ENCODE measurements at regions not wholly inside any gene's neighbourhood (a gene's known extent, or its start where the extent isn't known, plus 50 kb on each side); places are given as distances from the start of the nearest gene placed in this dataset.
"Not testable (repeated sequence)": the region's sequence is repeated elsewhere in the genome, so short reads cannot be mapped to it uniquely, and the experiment has no call there.

- intact Hi-C loops (cut with micrococcal nuclease; ENCODE audit: unreplicated experiment), result no loop called here
- TF ChIP-seq, protein P1, sequence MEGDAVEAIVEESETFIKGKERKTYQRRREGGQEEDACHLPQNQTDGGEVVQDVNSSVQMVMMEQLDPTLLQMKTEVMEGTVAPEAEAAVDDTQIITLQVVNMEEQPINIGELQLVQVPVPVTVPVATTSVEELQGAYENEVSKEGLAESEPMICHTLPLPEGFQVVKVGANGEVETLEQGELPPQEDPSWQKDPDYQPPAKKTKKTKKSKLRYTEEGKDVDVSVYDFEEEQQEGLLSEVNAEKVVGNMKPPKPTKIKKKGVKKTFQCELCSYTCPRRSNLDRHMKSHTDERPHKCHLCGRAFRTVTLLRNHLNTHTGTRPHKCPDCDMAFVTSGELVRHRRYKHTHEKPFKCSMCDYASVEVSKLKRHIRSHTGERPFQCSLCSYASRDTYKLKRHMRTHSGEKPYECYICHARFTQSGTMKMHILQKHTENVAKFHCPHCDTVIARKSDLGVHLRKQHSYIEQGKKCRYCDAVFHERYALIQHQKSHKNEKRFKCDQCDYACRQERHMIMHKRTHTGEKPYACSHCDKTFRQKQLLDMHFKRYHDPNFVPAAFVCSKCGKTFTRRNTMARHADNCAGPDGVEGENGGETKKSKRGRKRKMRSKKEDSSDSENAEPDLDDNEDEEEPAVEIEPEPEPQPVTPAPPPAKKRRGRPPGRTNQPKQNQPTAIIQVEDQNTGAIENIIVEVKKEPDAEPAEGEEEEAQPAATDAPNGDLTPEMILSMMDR (IDR thresholded peaks at IDR 0.05; ENCODE audit: unreplicated experiment), result no peak
- Mint-ChIP-seq H3K36me3 (ENCODE audit: insufficient read depth, unreplicated experiment) (no peaks in the 10 kb centered on the region), H3K27ac (ENCODE audit: unreplicated experiment) (no peak overlapping the region), H3K4me1 (ENCODE audit: low read depth, unreplicated experiment) (peaks cover 13% of the 10 kb centered on the region), H3K9me3 (ENCODE audit: low read depth, unreplicated experiment) (no peaks in the 10 kb centered on the region), H3K27me3 (ENCODE audit: unreplicated experiment) (no peaks in the 10 kb centered on the region), H3K4me3 (ENCODE audit: low read depth, unreplicated experiment) (no peak overlapping the region)
- no peak for DNase-seq
- CTCF ChIA-PET, result no interaction called here
- BruUV-seq (replicated peaks), result no TSS peak
Observed at GRCh38 chr14:37813732-37814131, 218.3 kb downstream of the TTC6 start.

DNA sequence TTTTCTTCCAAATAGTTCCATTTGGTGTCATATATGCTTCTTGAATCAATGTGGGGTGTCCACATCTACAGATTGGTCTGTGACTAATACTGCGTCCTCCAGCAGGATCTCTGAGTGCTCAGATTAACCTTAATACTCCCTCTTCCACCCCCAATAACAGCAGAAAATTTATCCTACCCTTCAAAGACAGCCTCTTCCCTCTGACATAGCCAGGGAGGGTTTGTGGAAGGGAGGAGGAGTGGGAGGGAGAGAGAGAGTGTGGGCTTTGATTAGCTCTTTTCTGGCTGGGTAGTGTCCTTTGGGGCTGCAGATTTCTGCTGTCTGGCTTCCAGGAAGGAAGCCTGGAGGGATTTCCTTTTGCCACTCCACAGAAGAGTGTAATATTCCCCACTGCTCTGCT lies 220.7 kb downstream of the TTC6 start:
- TF ChIP-seq, protein P1 (IDR thresholded peaks at IDR 0.05; ENCODE audit: unreplicated experiment), result no peak
- intact Hi-C loops (cut with micrococcal nuclease; ENCODE audit: unreplicated experiment), result no loop called here
- Mint-ChIP-seq H3K36me3 (ENCODE audit: insufficient read depth, unreplicated experiment) (no peaks in the 10 kb centered on the region), H3K9me3 (ENCODE audit: low read depth, unreplicated experiment) (no peaks in the 10 kb centered on the region), H3K4me1 (ENCODE audit: low read depth, unreplicated experiment) (peaks cover 26% of the 10 kb centered on the region), H3K27ac (ENCODE audit: unreplicated experiment) (no peak overlapping the region), H3K27me3 (ENCODE audit: unreplicated experiment) (no peaks in the 10 kb centered on the region), H3K4me3 (ENCODE audit: low read depth, unreplicated experiment) (no peak overlapping the region)
- DNase-seq, result no peak
- no TSS peak for BruUV-seq (replicated peaks)
- CTCF ChIA-PET, result no interaction called here

- H3K9me3 Mint-ChIP-seq (ENCODE audit: low read depth, unreplicated experiment), result no peaks in the 10 kb centered on the region
- no peak overlapping the region for H3K4me3 Mint-ChIP-seq (ENCODE audit: low read depth, unreplicated experiment)
- TF ChIP-seq, protein P1 (IDR thresholded peaks at IDR 0.05; ENCODE audit: unreplicated experiment), result no peak
- CTCF ChIA-PET, result no interaction called here
- intact Hi-C loops (cut with micrococcal nuclease; ENCODE audit: unreplicated experiment), result no loop called here
- H3K27me3 Mint-ChIP-seq (ENCODE audit: unreplicated experiment), result no peaks in the 10 kb centered on the region
- BruUV-seq (replicated peaks), result no TSS peak
- H3K36me3 Mint-ChIP-seq (ENCODE audit: insufficient read depth, unreplicated experiment), result no peaks in the 10 kb centered on the region
- DNase-seq, result no peak
- H3K4me1 Mint-ChIP-seq (ENCODE audit: low read depth, unreplicated experiment), result peaks cover 27% of the 10 kb centered on the region
- H3K27ac Mint-ChIP-seq (ENCODE audit: unreplicated experiment), result no peak overlapping the region
Observed at GRCh38 chr14:37816743-37817295, 221.4 kb downstream of the TTC6 start.

GRCh38 chr14:37819155-37820015 lies 224.0 kb downstream of the TTC6 start:
- no peak for DNase-seq
- H3K36me3 Mint-ChIP-seq (ENCODE audit: insufficient read depth, unreplicated experiment), result no peaks in the 10 kb centered on the region
- peaks cover 27% of the 10 kb centered on the region for H3K4me1 Mint-ChIP-seq (ENCODE audit: low read depth, unreplicated experiment)
- CTCF ChIA-PET, result no interaction called here
- no peaks in the 10 kb centered on the region for H3K27me3 Mint-ChIP-seq (ENCODE audit: unreplicated experiment)
- TF ChIP-seq, protein P1 (IDR thresholded peaks at IDR 0.05; ENCODE audit: unreplicated experiment), result no peak
- no TSS peak for BruUV-seq (replicated peaks)
- no peaks in the 10 kb centered on the region for H3K9me3 Mint-ChIP-seq (ENCODE audit: low read depth, unreplicated experiment)
- intact Hi-C loops (cut with micrococcal nuclease; ENCODE audit: unreplicated experiment), result no loop called here
- H3K4me3 Mint-ChIP-seq (ENCODE audit: low read depth, unreplicated experiment), result no peak overlapping the region
- no peak overlapping the region for H3K27ac Mint-ChIP-seq (ENCODE audit: unreplicated experiment)

- peaks cover 27% of the 10 kb centered on the region for H3K4me1 Mint-ChIP-seq (ENCODE audit: low read depth, unreplicated experiment)
- intact Hi-C loops (cut with micrococcal nuclease; ENCODE audit: unreplicated experiment); H3K27me3 Mint-ChIP-seq (ENCODE audit: unreplicated experiment); BruUV-seq (replicated peaks); CTCF ChIA-PET; H3K4me3 Mint-ChIP-seq (ENCODE audit: low read depth, unreplicated experiment); DNase-seq; H3K27ac Mint-ChIP-seq (ENCODE audit: unreplicated experiment); H3K9me3 Mint-ChIP-seq (ENCODE audit: low read depth, unreplicated experiment); H3K36me3 Mint-ChIP-seq (ENCODE audit: insufficient read depth, unreplicated experiment): not testable (repeated sequence)
Observed at GRCh38 chr14:37820810-37821209, 225.4 kb downstream of the TTC6 start.

Data from Calu3 (cell line).